GM12864 (cell line): ENCODE measurements at regions not wholly inside any gene's neighbourhood (a gene's known extent, or its start where the extent isn't known, plus 50 kb on each side); places are given as distances from the start of the nearest gene placed in this dataset.

ENCODE experiments used
- DNase-seq: peaks from one replicate; pipeline ENCODE4 v3.0.0-alpha.2; 2011; ENCODE audit warnings: low read depth
- H3K4me3 ChIP-seq: 2 replicates; pipeline ENCODE4 v1.5.1; 2011; ENCODE audit warnings: mild to moderate bottlenecking, low read depth, low read length, control low read depth
- CTCF ChIP-seq: IDR thresholded peaks from 2 replicates; pipeline ENCODE4 v1.5.1; 2011; ENCODE audit warnings: low read depth, mild to moderate bottlenecking, moderate library complexity, low read length, control low read depth, inconsistent platforms; ENCODE audit errors: missing control alignments

- TF ChIP-seq CTCF, result no peak
- DNase-seq, result no peak
- no peak overlapping the region for H3K4me3 ChIP-seq
Observed at GRCh38 chr1:36735939-36736730, 253.4 kb upstream of the CSF3R start.

- H3K4me3 ChIP-seq, result no peak overlapping the region
- no peak for TF ChIP-seq CTCF
- no peak for DNase-seq
Observed at GRCh38 chr1:36735436-36735835, 252.7 kb upstream of the CSF3R start.

- no peak for DNase-seq
- TF ChIP-seq CTCF, result no peak
Observed at GRCh38 chr1:36734356-36734755, 251.6 kb upstream of the CSF3R start.

GRCh38 chr1:36733748-36734147 is 251.0 kb upstream of the CSF3R start:
- DNase-seq, result no peak
- no peak overlapping the region for H3K4me3 ChIP-seq
- TF ChIP-seq CTCF, result no peak

More at GRCh38 chr1:36734356-36734755, 251.6 kb upstream of the CSF3R start:
- H3K4me3 ChIP-seq, result no peak overlapping the region

GRCh38 chr1:36732015-36732356 is 249.3 kb upstream of the CSF3R start:
- H3K4me3 ChIP-seq, result no peak overlapping the region
- no peak for TF ChIP-seq CTCF
- no peak for DNase-seq

GRCh38 chr1:36731226-36732014 is 248.7 kb upstream of the CSF3R start:
- TF ChIP-seq CTCF, result peak; percentile 38
- no peak overlapping the region for H3K4me3 ChIP-seq
- no peak for DNase-seq

- DNase-seq, result no peak
- no peak for TF ChIP-seq CTCF
- no peak overlapping the region for H3K4me3 ChIP-seq
Observed at GRCh38 chr1:36730599-36730998, 247.9 kb upstream of the CSF3R start.
